Karpas-422 (cell line): ENCODE measurements at regions not wholly inside any gene's neighbourhood (a gene's known extent, or its start where the extent isn't known, plus 50 kb on each side); places are given as distances from the start of the nearest gene placed in this dataset.

Experiments used
- DNase-seq: peaks from one replicate; pipeline ENCODE4 v3.0.0-alpha.2; 2015
- H2AFZ ChIP-seq: fragments of 200-600 bp; sonication (generic); 2 replicates; pipeline ENCODE4 v1.6.1; 2014; ENCODE audit warnings: antibody characterized with exemption, low read length, mixed read lengths
- H3K27ac ChIP-seq: fragments of 200-600 bp; sonication (generic); 2 replicates; pipeline ENCODE4 v1.5.1; 2014; ENCODE audit warnings: mild to moderate bottlenecking, low read length, moderate library complexity
- H3K27me3 ChIP-seq: fragments of 200-600 bp; sonication (generic); 2 replicates; pipeline ENCODE4 v1.6.1; 2014; ENCODE audit warnings: low read length, mixed read lengths
- H3K36me3 ChIP-seq: fragments of 200-600 bp; sonication (generic); 2 replicates; pipeline ENCODE4 v1.6.1; 2014; ENCODE audit warnings: low read length, mixed read lengths; ENCODE audit not compliant: insufficient read depth
- H3K4me1 ChIP-seq: fragments of 200-600 bp; sonication (generic); 2 replicates; pipeline ENCODE4 v1.6.1; 2014; ENCODE audit warnings: mild to moderate bottlenecking, low read length, mixed read lengths
- H3K4me2 ChIP-seq: fragments of 200-600 bp; sonication (generic); 2 replicates; pipeline ENCODE4 v1.6.1; 2014; ENCODE audit warnings: low read length, low read depth, mild to moderate bottlenecking; ENCODE audit not compliant: poor library complexity, severe bottlenecking
- H3K4me3 ChIP-seq: fragments of 200-600 bp; sonication (generic); 2 replicates; pipeline ENCODE4 v1.5.1; 2014; ENCODE audit warnings: mild to moderate bottlenecking, antibody characterized with exemption, low read length, mixed read lengths
- H3K79me2 ChIP-seq: fragments of 200-600 bp; sonication (generic); 2 replicates; pipeline ENCODE4 v1.6.1; 2014; ENCODE audit warnings: mild to moderate bottlenecking, low read length, mixed read lengths
- H3K9ac ChIP-seq: fragments of 200-600 bp; sonication (generic); 2 replicates; pipeline ENCODE4 v1.6.0; 2014; ENCODE audit warnings: low read length
- H3K9me2 ChIP-seq: fragments of 200-600 bp; sonication (generic), shearing (Covaris generic); replicated peaks from 2 replicates; pipeline ENCODE4 v1.6.0; 2014; ENCODE audit warnings: mild to moderate bottlenecking, low read length, moderate library complexity; ENCODE audit not compliant: insufficient read depth
- H3K9me3 ChIP-seq: fragments of 300-700, 200-600 bp; sonication (generic); 2 replicates; pipeline ENCODE4 v1.6.1; 2014; ENCODE audit warnings: low read length, mixed read lengths
- H4K20me1 ChIP-seq: fragments of 200-600 bp; sonication (generic); 2 replicates; pipeline ENCODE4 v1.6.1; 2014; ENCODE audit warnings: mild to moderate bottlenecking, antibody characterized with exemption, low read length, low read depth; ENCODE audit not compliant: insufficient read depth

DNA sequence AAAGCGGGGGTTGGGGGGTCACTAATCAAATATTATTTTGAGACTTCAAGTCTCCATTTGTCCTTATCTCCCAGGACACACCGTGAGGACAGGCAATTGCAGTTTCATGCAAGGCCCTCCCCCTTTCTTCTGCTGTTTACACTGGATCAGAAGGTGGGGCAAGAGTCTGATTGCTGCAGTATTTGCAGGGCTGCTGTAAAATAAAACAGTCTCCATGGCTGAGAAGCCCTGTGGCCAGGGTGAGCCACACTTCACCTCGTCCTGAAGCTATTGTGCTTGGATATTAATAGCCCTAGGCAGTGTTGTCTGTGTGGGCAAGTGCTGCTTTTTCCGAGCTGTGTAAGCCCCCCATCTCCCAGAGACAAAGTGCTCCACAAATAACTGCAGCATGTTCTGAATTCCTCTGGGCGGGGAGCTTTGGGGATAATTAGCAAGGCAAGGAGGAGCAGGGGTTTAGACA, 187.4 kb upstream of the NTF3 start:
- no peaks in the 10 kb centered on the region for H3K27me3 ChIP-seq
- H3K79me2 ChIP-seq: no peaks in the 10 kb centered on the region
- no peak overlapping the region for H3K9ac ChIP-seq
- H4K20me1 ChIP-seq: no peaks in the 10 kb centered on the region
- no peak overlapping the region for H3K4me2 ChIP-seq
- H3K9me3 ChIP-seq: no peaks in the 10 kb centered on the region
- H3K27ac ChIP-seq: no peak overlapping the region
- no peak overlapping the region for H2AFZ ChIP-seq
- H3K4me1 ChIP-seq: no peaks in the 10 kb centered on the region
- H3K4me3 ChIP-seq: no peak overlapping the region
- DNase-seq: no peak
- H3K36me3 ChIP-seq: no peaks in the 10 kb centered on the region
- no peaks in the 10 kb centered on the region for H3K9me2 ChIP-seq

DNA sequence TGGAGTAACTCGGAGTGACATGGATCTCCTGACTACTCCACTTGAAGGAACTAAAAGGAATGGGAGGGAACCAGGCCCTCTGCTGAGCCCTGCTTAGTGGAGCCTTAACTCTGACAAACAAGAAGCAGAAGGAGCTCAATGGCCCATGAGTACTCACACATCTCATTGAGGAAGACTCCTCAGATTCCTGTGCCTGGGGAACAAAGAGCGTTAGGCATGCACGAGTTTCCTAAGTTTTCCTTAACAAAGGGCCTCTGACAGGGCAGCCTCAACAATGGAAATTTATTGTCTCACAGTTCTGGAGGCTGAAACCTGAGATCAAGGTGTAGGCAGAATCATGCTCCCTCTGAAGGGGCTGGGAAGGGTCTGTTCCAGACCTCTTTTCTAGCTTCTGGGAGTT, 185.7 kb upstream of the NTF3 start:
- H3K27me3 ChIP-seq: no peaks in the 10 kb centered on the region
- H3K9me3 ChIP-seq: no peaks in the 10 kb centered on the region
- no peaks in the 10 kb centered on the region for H4K20me1 ChIP-seq
- H3K9ac ChIP-seq: no peak overlapping the region
- H3K36me3 ChIP-seq: no peaks in the 10 kb centered on the region
- no peaks in the 10 kb centered on the region for H3K4me1 ChIP-seq
- H2AFZ ChIP-seq: no peak overlapping the region
- H3K27ac ChIP-seq: no peak overlapping the region
- no peaks in the 10 kb centered on the region for H3K9me2 ChIP-seq
- H3K4me2 ChIP-seq: no peak overlapping the region
- no peaks in the 10 kb centered on the region for H3K79me2 ChIP-seq
- no peak overlapping the region for H3K4me3 ChIP-seq
- DNase-seq: no peak

DNA sequence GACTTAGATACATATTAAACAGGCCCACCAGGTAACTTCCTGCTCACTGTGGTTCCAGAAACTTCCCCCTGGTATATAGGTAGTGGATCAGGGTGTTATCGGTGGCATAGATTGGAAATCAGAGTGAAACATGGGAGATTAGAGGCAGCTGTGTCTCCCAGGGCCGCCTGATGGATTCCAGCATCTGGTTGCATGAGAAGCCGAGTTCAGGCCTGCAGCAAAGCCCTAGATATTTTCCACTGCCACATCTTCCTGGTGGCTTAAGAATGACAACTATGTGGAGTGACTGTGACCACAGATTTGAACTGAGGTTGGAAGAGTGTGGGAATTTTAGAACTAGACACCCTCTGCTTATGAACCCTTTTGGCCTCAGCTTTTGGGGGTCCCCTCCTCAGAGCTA, 184.8 kb upstream of the NTF3 start:
- H3K4me2 ChIP-seq: no peak overlapping the region
- no peaks in the 10 kb centered on the region for H3K36me3 ChIP-seq
- H4K20me1 ChIP-seq: no peaks in the 10 kb centered on the region
- H3K4me3 ChIP-seq: no peak overlapping the region
- no peaks in the 10 kb centered on the region for H3K27me3 ChIP-seq
- no peak overlapping the region for H3K27ac ChIP-seq
- no peak for DNase-seq
- no peaks in the 10 kb centered on the region for H3K4me1 ChIP-seq
- no peaks in the 10 kb centered on the region for H3K9me3 ChIP-seq
- no peak overlapping the region for H2AFZ ChIP-seq
- H3K9me2 ChIP-seq: no peaks in the 10 kb centered on the region
- no peaks in the 10 kb centered on the region for H3K79me2 ChIP-seq
- no peak overlapping the region for H3K9ac ChIP-seq

DNA sequence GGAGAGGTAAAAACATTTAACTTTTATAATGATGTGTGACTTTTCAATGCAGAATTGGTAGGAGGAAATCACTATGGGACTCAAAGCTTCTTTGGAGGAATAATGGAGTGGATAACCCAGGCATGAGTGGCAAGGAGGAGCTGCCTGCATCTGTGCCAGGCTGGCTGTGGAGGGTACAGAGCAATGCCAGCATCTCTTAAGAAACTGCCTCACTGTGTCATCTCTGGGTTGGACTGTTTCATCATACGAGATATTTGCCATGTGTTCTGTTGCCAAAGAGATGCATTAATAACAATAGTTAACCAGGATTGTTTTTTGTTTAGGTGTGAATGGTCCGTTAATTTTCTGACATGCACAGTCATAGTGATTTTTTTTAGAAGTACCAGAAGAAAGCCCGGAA, 183.7 kb upstream of the NTF3 start:
- Histone ChIP-seq H4K20me1 (no peaks in the 10 kb centered on the region), H3K36me3 (no peaks in the 10 kb centered on the region)

DNA sequence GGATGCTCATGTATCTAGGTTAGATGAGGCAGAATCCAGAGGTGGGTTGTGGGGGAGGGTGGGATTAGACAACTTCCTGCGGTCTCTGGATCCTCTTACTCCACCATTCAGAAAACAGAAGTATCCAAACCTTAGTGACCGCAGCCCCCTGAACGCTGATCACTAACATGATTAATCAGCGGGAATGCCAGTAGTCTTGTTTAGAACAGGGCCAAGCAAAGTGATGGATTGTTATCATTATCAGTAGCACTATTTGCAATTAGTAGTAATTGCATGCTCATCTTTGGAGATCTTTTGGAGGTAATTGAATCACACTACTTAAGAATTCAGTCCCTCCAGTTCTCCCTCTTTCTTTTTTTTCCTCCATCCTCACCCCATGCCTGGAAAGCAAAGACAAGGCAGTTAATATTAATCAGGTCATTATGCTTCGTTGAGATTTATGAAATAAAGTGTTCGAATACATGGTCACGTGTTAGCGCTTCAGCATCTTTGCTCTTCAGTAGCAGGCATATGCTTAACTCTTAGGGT, 182.8 kb upstream of the NTF3 start:
- no peaks in the 10 kb centered on the region for H3K9me2 ChIP-seq
- no peaks in the 10 kb centered on the region for H3K27me3 ChIP-seq
- no peaks in the 10 kb centered on the region for H4K20me1 ChIP-seq
- DNase-seq: no peak
- H2AFZ ChIP-seq: no peak overlapping the region
- no peak overlapping the region for H3K4me3 ChIP-seq
- no peaks in the 10 kb centered on the region for H3K9me3 ChIP-seq
- no peak overlapping the region for H3K9ac ChIP-seq
- no peaks in the 10 kb centered on the region for H3K36me3 ChIP-seq
- H3K79me2 ChIP-seq: no peaks in the 10 kb centered on the region
- H3K4me2 ChIP-seq: no peak overlapping the region
- no peak overlapping the region for H3K27ac ChIP-seq
- no peaks in the 10 kb centered on the region for H3K4me1 ChIP-seq

More for the DNA sequence above, 183.7 kb upstream of the NTF3 start:
- Histone ChIP-seq H3K9me2 (no peaks in the 10 kb centered on the region), H3K9ac (no peak overlapping the region), H3K27ac (no peak overlapping the region), H3K4me3 (no peak overlapping the region), H3K4me1 (no peaks in the 10 kb centered on the region), H3K27me3 (no peaks in the 10 kb centered on the region), H3K79me2 (no peaks in the 10 kb centered on the region), H3K9me3 (no peaks in the 10 kb centered on the region), H3K4me2 (no peak overlapping the region), H2AFZ (no peak overlapping the region)
- no peak for DNase-seq

DNA sequence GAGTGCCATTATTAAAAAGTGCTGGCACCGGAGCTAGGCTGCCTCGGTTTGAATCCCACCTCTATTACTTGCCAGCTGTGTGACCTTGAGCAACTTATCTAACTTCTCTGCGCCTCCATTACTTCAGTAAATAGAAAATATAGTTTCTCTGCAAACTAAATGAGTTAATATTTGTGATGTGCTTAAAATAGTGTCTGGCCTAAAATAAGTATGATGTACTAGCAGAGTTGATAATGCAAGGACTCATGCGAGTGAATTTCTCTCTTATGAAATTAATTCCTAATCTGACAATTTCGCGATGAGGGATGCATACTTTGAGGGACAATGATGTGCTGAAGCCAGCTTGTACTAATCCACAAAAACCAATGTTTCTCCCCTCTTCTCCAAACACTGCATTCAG, 180.8 kb upstream of the NTF3 start:
- no peaks in the 10 kb centered on the region for H3K79me2 ChIP-seq
- DNase-seq: no peak
- no peak overlapping the region for H3K4me2 ChIP-seq
- no peak overlapping the region for H3K9ac ChIP-seq
- H3K9me2 ChIP-seq: no peaks in the 10 kb centered on the region
- no peaks in the 10 kb centered on the region for H3K27me3 ChIP-seq
- H2AFZ ChIP-seq: no peak overlapping the region
- no peak overlapping the region for H3K27ac ChIP-seq
- no peaks in the 10 kb centered on the region for H4K20me1 ChIP-seq
- H3K4me3 ChIP-seq: no peak overlapping the region
- no peaks in the 10 kb centered on the region for H3K4me1 ChIP-seq
- H3K36me3 ChIP-seq: no peaks in the 10 kb centered on the region
- no peaks in the 10 kb centered on the region for H3K9me3 ChIP-seq

DNA sequence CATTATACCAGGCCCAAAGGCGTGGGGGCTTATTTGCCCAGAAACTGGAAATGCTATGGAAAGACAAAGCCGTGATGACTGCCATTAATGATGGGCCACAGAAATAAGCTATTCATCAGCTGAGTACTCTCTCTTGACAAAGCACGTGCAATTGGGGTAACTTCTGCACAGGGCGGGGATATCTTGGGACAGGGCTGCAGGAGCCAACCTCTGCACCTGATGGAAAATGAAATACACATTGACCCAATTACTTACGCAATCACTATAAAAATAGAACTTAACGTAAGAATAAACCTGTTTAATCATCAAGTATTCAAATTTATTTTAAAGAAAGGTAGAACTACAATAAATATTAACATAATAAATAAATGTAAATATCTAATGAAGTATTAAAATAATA, 180.1 kb upstream of the NTF3 start:
- no peaks in the 10 kb centered on the region for H3K36me3 ChIP-seq
- no peak overlapping the region for H2AFZ ChIP-seq
- H3K9me2 ChIP-seq: no peaks in the 10 kb centered on the region
- H3K4me2 ChIP-seq: no peak overlapping the region
- H3K79me2 ChIP-seq: no peaks in the 10 kb centered on the region
- no peaks in the 10 kb centered on the region for H3K27me3 ChIP-seq
- H4K20me1 ChIP-seq: no peaks in the 10 kb centered on the region
- no peak overlapping the region for H3K27ac ChIP-seq
- no peak overlapping the region for H3K4me3 ChIP-seq
- H3K9ac ChIP-seq: no peak overlapping the region
- no peaks in the 10 kb centered on the region for H3K4me1 ChIP-seq
- H3K9me3 ChIP-seq: no peaks in the 10 kb centered on the region
- DNase-seq: no peak

DNA sequence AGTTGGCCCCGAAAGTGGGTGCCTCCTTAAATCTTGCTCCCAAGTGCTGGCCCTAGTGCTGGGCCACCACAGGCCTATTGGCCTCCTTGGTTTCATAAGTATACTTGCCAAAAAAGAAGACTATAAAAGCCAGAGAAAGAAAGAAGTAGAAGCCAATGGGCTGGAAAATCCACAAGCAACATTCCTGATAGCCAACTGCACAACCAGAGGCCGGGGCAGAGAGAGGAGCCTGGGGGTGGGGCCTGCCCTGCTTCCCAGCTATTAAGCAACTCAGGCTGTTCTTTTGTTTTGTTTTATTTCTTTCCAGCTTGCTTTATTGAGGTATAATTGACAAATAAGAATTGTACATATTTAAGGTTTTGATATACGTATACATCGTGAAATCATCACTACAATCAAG, 177.2 kb upstream of the NTF3 start:
- no peaks in the 10 kb centered on the region for H3K79me2 ChIP-seq
- no peaks in the 10 kb centered on the region for H3K9me3 ChIP-seq
- H3K36me3 ChIP-seq: no peaks in the 10 kb centered on the region
- no peak overlapping the region for H3K4me3 ChIP-seq
- H3K9ac ChIP-seq: no peak overlapping the region
- H3K4me2 ChIP-seq: no peak overlapping the region
- no peaks in the 10 kb centered on the region for H3K4me1 ChIP-seq
- no peaks in the 10 kb centered on the region for H4K20me1 ChIP-seq
- no peak overlapping the region for H2AFZ ChIP-seq
- no peak overlapping the region for H3K27ac ChIP-seq
- H3K9me2 ChIP-seq: no peaks in the 10 kb centered on the region
- H3K27me3 ChIP-seq: no peaks in the 10 kb centered on the region
- no peak for DNase-seq
